ENCODE measurements at regions not wholly inside any gene's neighbourhood (a gene's known extent, or its start where the extent isn't known, plus 50 kb on each side); places are given as distances from the start of the nearest gene placed in this dataset.

GRCh38 chr21:17432732-17433057 lies 80.1 kb upstream of the CXADR start:
- TF ChIP-seq CTCF (conservative IDR thresholded peaks at IDR 0.05; ENCODE audit: low read depth, low read length) = no peak
- no peak for TF ChIP-seq EZH2 (IDR thresholded peaks at IDR 0.05; ENCODE audit: borderline replicate concordance, low read depth, low read length, poor library complexity, severe bottlenecking)

All from A673 (cell line).